Upper lobe of left lung (tissue), 6 donors: ENCODE measurements at regions not wholly inside any gene's neighbourhood (a gene's known extent, or its start where the extent isn't known, plus 50 kb on each side); places are given as distances from the start of the nearest gene placed in this dataset.

Experiments used
- ATAC-seq, 2 donors: fragments of 200-7000 bp; cut with Tn5 transposase; one replicate each; pipeline ENCODE4 v1.9.1; 2022; ENCODE audit warnings: mild to moderate bottlenecking in 2 of 2, moderate library complexity in 2 of 2; ENCODE audit not compliant: low FRiP score in 2 of 2
- DNase-seq, 2 donors: peaks; one replicate each; pipeline ENCODE4 v3.0.0-alpha.2; 2019 to 2020
- H3K27ac ChIP-seq, 4 donors: fragments of 200-600 bp; sonication (generic); one replicate each; pipeline ENCODE4 v1.5.1; 2016 to 2019
- H3K27me3 ChIP-seq, 4 donors: fragments of 200-600 bp; sonication (generic); one replicate each; pipeline ENCODE4 v1.5.1; 2017 to 2019
- H3K36me3 ChIP-seq, 4 donors: fragments of 200-600 bp; sonication (generic); one replicate each; pipeline ENCODE4 v1.5.1; 2016 to 2019
- H3K4me1 ChIP-seq, 4 donors: fragments of 200-600 bp; sonication (generic); one replicate each; pipeline ENCODE4 v1.5.1; 2018 to 2019
- H3K4me3 ChIP-seq, 4 donors: fragments of 200-600 bp; sonication (generic); one replicate each; pipeline ENCODE4 v1.5.1; 2017 to 2019; ENCODE audit warnings: mild to moderate bottlenecking in 2 of 4, moderate library complexity in 1 of 4
- H3K9me3 ChIP-seq, 4 donors: fragments of 200-600 bp; sonication (generic); one replicate each; pipeline ENCODE4 v1.5.1; 2018 to 2019
- EP300 ChIP-seq, 4 donors: sonication (generic); formaldehyde crosslinking; IDR thresholded peaks; one replicate each; pipeline ENCODE4 v1.5.1; 2017; ENCODE audit warnings: antibody characterized with exemption in 4 of 4, control low read depth in 2 of 4
- POLR2A ChIP-seq, 4 donors: fragments of 450-650 bp; IDR thresholded peaks; one replicate each; pipeline ENCODE4 v1.5.1; 2016 to 2017; ENCODE audit warnings: antibody characterized with exemption in 4 of 4, mild to moderate bottlenecking in 2 of 4
- POLR2AphosphoS5 ChIP-seq, 2 donors: sonication (generic); formaldehyde crosslinking; IDR thresholded peaks; one replicate each; pipeline ENCODE4 v1.5.1; 2017; ENCODE audit warnings: antibody characterized with exemption in 2 of 2
- WGBS, 2 donors: methylation state at CpG; one replicate each; pipeline ENCODE4 v1.1.5; 2017 to 2018; 5-methylcytosine and 5-hydroxymethylcytosine counted together
- TF ChIP-seq, protein P1 (sequence below), 6 experiments: fragments of 450-650 bp in 4 of 6; fragments of 200-600 bp in 2 of 6; sonication (generic) in 2 of 6; IDR thresholded peaks; one replicate each; pipeline ENCODE4 v1.5.1; 2016 to 2019; ENCODE audit warnings: antibody characterized with exemption in 6 of 6
- donor health status: DM: no; HTN: no; CAD: no; lungs with moderate emphysema.
- donor health status: DM: no; HTN: yes; CAD: no; lungs with severe emphysema.

DNA sequence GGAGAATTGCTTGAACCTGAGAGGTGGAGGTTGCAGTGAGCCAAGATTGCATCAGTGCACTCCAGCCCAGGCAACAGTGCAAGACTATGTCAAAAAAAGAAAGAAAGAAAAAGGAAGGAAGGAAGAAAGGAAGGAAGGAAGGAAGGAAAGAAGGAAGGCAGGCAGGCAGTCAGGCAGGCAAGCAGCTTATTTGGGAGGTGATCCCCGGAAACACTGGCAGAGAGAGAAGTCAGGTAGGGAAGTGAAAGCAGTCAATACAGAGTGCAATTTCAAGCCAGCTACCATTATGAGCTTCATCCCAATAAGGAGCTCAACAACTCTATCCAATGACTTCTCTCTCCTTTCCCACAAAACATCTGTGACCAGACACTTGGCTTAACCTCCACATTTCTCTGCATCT is 83.0 kb upstream of the TBC1D3K start:
- no peak overlapping the region for H3K27ac ChIP-seq
- H3K27me3 ChIP-seq = no peaks in the 10 kb centered on the region
- TF ChIP-seq, protein P1, sequence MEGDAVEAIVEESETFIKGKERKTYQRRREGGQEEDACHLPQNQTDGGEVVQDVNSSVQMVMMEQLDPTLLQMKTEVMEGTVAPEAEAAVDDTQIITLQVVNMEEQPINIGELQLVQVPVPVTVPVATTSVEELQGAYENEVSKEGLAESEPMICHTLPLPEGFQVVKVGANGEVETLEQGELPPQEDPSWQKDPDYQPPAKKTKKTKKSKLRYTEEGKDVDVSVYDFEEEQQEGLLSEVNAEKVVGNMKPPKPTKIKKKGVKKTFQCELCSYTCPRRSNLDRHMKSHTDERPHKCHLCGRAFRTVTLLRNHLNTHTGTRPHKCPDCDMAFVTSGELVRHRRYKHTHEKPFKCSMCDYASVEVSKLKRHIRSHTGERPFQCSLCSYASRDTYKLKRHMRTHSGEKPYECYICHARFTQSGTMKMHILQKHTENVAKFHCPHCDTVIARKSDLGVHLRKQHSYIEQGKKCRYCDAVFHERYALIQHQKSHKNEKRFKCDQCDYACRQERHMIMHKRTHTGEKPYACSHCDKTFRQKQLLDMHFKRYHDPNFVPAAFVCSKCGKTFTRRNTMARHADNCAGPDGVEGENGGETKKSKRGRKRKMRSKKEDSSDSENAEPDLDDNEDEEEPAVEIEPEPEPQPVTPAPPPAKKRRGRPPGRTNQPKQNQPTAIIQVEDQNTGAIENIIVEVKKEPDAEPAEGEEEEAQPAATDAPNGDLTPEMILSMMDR (IDR thresholded peaks at IDR 0.05) = no peak
- TF ChIP-seq POLR2AphosphoS5 (IDR thresholded peaks at IDR 0.05) (no peak), EP300 (IDR thresholded peaks at IDR 0.05) (no peak), POLR2A (IDR thresholded peaks at IDR 0.05) (no peak)
- peaks cover 0 to 8% (median 7%) of the 10 kb centered on the region in 4 donors for H3K4me1 ChIP-seq
- ATAC-seq (no peak), DNase-seq (no peak)
- WGBS, 2 donors = 46 to 51% methylated on average over 1 of the region's 1 CpG
- no peak overlapping the region for H3K4me3 ChIP-seq
- H3K36me3 ChIP-seq = no peaks in the 10 kb centered on the region
- no peaks in the 10 kb centered on the region for H3K9me3 ChIP-seq

DNA sequence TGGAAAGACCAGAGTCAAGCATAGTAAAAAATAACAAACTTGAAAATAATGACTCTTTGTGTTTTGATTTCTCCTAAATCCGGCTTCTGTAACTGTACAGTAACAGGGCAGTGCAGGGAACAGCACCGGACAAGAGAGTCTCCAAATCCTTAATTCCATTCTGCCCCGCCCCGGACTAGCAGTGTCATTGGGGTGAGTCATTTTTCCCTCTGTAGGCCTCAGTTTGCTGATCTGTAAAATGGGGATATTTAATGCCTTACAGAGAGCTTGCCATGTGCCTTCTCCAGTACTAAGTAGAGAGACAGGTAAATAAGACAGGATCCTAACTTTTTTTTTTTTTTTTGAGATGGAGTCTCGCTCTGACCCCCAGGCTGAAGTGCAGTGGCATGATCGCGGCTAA is 83.6 kb upstream of the TBC1D3K start:
- Histone ChIP-seq H3K27ac (no peak overlapping the region), H3K9me3 (no peaks in the 10 kb centered on the region), H3K4me1 (peaks cover 0 to 8% (median 7%) of the 10 kb centered on the region in 4 donors), H3K36me3 (no peaks in the 10 kb centered on the region), H3K4me3 (no peak overlapping the region), H3K27me3 (no peaks in the 10 kb centered on the region)
- DNase-seq = no peak
- 91 to 94% methylated on average over 7 of the region's 7 CpGs for WGBS, 2 donors
- TF ChIP-seq EP300 (IDR thresholded peaks at IDR 0.05) (no peak), POLR2AphosphoS5 (IDR thresholded peaks at IDR 0.05) (no peak), POLR2A (IDR thresholded peaks at IDR 0.05) (no peak)
- TF ChIP-seq, protein P1 (IDR thresholded peaks at IDR 0.05) = no peak
- no peak for ATAC-seq

DNA sequence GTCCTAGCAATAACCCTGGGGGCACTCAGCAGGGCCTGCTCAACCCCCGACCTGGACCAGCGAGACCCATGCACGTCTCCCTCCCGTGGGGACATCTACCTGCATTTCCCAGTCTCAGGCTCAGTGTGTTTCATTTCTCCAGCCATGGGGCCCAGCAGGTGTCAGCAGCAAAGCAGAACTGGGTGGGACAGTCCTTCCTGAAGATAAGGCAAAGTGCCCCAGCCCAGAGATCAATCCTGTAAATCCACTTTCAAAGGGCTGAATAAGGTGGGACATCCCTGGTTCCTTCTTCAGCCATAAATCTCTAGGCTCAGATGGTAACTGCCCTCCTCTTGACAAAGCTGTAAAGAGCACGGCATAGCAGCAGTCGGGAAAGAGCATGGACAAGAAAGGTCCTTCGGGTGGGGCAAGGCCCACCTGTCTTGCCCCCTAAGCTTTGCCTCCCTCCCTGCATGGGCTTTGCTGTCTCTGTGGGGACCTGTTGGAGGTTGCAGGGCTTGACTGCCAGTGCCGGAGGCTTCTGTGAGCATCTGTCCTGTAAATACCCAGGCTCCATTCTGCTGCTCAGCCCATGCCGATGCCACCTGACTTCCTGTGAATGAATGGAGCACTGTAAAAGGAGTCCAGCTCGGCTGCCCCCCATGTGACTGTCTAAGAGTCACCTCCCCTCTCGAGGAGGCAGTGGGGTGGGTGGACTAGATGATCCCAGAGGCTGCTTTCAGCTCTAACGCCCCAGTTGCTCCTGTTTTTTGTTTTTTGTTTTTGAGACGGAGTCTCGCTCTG is 84.8 kb upstream of the TBC1D3K start:
- Histone ChIP-seq H3K36me3 (no peaks in the 10 kb centered on the region), H3K4me3 (no peak overlapping the region), H3K27me3 (no peaks in the 10 kb centered on the region), H3K27ac (no peak overlapping the region), H3K9me3 (no peaks in the 10 kb centered on the region), H3K4me1 (peaks cover 0 to 4% (median 2%) of the 10 kb centered on the region in 4 donors)
- WGBS, 2 donors = 81 to 89% methylated on average over 9 to 14 of the region's 14 CpGs
- TF ChIP-seq, protein P1 (IDR thresholded peaks at IDR 0.05) = no peak
- no peak for TF ChIP-seq POLR2A (IDR thresholded peaks at IDR 0.05)
- TF ChIP-seq POLR2AphosphoS5 (IDR thresholded peaks at IDR 0.05) = no peak
- no peak for TF ChIP-seq EP300 (IDR thresholded peaks at IDR 0.05)
- ATAC-seq (no peak), DNase-seq (no peak)

DNA sequence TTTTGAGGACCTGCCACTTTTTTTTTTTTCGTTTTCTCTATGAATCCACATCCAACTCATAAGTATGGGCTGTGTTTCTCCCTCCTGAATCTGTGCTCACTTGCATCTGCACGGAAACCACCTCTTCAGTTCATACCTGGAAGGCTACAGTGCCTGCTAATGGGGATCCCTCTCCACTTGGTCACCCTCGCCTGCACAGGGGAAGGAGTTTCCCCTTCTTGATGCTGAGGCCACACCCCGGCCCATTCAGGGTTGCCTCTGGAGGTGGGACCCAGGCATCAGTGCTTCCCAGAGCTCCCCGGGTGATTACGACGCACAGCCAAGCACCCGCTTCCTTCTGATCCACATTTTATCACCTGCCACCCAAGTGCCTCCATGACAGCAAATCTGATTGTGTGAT is 85.9 kb upstream of the TBC1D3K start:
- WGBS, 2 donors = 77 to 87% methylated on average over 8 of the region's 8 CpGs
- ATAC-seq = no peak

More for the DNA sequence above, 85.9 kb upstream of the TBC1D3K start:
- TF ChIP-seq POLR2AphosphoS5 (IDR thresholded peaks at IDR 0.05) = no peak
- TF ChIP-seq, protein P1 (IDR thresholded peaks at IDR 0.05) = no peak
- TF ChIP-seq EP300 (IDR thresholded peaks at IDR 0.05) = no peak
- no peak for TF ChIP-seq POLR2A (IDR thresholded peaks at IDR 0.05)
- no peaks in the 10 kb centered on the region for H3K9me3 ChIP-seq
- H3K4me1 ChIP-seq = no peaks in the 10 kb centered on the region
- no peak for DNase-seq
- H3K27me3 ChIP-seq = no peaks in the 10 kb centered on the region
- no peak overlapping the region for H3K27ac ChIP-seq
- H3K4me3 ChIP-seq = no peak overlapping the region
- no peaks in the 10 kb centered on the region for H3K36me3 ChIP-seq
